Esophagus muscularis mucosa (tissue), 3 donors: ENCODE measurements at regions not wholly inside any gene's neighbourhood (a gene's known extent, or its start where the extent isn't known, plus 50 kb on each side); places are given as distances from the start of the nearest gene placed in this dataset.

Experiments
- CTCF ChIP-seq, 3 experiments: fragments of 200-600 bp in 2 of 3; fragments of 450-650 bp in 1 of 3; sonication (generic) in 2 of 3; IDR thresholded peaks; one replicate each; pipeline ENCODE4 v1.5.1; 2017 to 2019; ENCODE audit warnings: antibody characterized with exemption in 3 of 3, mild to moderate bottlenecking in 2 of 3, moderate library complexity in 1 of 3
- POLR2A ChIP-seq: fragments of 450-650 bp; IDR thresholded peaks from one replicate; pipeline ENCODE4 v1.6.1; 2017; ENCODE audit warnings: antibody characterized with exemption, moderate library complexity, mild to moderate bottlenecking, low read depth

- TF ChIP-seq CTCF (IDR thresholded peaks at IDR 0.05) (no peak), POLR2A (no peak)
Measured at GRCh38 chr4:96241819-96242218, 401.9 kb downstream of the PDHA2 start.
